ENCODE measurements at regions not wholly inside any gene's neighbourhood (a gene's known extent, or its start where the extent isn't known, plus 50 kb on each side); places are given as distances from the start of the nearest gene placed in this dataset.

GRCh38 chr14:45308745-45309397, 55.9 kb upstream of the MIS18BP1 start:
- no peak overlapping the region for H3K9ac ChIP-seq (replicated peaks in 1 of 4; ENCODE audit: extremely low read depth in 1 of 4, low read depth in 3 of 4, low read length in 3 of 4)
- ChIA-PET CTCF (ENCODE audit: partially characterized antibody) (interaction anchor here (1.7 kb wide), 1 partner anchor 218 kb away, joined by 3 read pairs; no protein-coding TSS in a partner anchor), POLR2A (ENCODE audit: partially characterized antibody) (interaction anchor here (0.6 kb wide), 1 partner anchor 574 kb away, joined by 3 read pairs; no protein-coding TSS in a partner anchor)
- no peak overlapping the region for H2BK120ac ChIP-seq (replicated peaks; ENCODE audit: low read depth, low read length)
- no peak overlapping the region for H2BK15ac ChIP-seq (ENCODE audit: low read length)
- FAIRE-seq (no peak), DNase-seq (ENCODE audit: low read depth in 1 of 2, low spot score in 2 of 2) (no peak)
- peaks cover 0 to 4% (median under 1%) of the 10 kb centered on the region in 4 experiments; a peak in 4 of 7 replicates for H3K27me3 ChIP-seq (replicated peaks in 1 of 4; ENCODE audit: control insufficient read depth in 3 of 4, extremely low read depth in 1 of 4, insufficient read depth in 3 of 4, low read length in 3 of 4)
- no peaks in the 10 kb centered on the region for H3K79me2 ChIP-seq (ENCODE audit: control insufficient read depth in 1 of 2, insufficient read depth in 2 of 2, low read length in 2 of 2)
- no peak overlapping the region for H3K27ac ChIP-seq (ENCODE audit: low read depth, low read length)
- H4K20me1 ChIP-seq (replicated peaks in 1 of 2; ENCODE audit: control insufficient read depth in 1 of 2, insufficient read depth in 2 of 2, low read length in 2 of 2): no peaks in the 10 kb centered on the region
- WGBS, 2 experiments (ENCODE audit: extremely low coverage in 1 of 2, insufficient coverage in 1 of 2, insufficient read length in 1 of 2, insufficient replicate concordance in 2 of 2, low coverage in 1 of 2, low lambda C conversion rate in 2 of 2, missing lambda C conversion rate in 1 of 2): 100% methylated on average over 1 of the region's 1 CpG; no CpG with 5 or more reads in 1 of the 2 experiments
- no peaks in the 10 kb centered on the region for H3K36me3 ChIP-seq (ENCODE audit: control insufficient read depth in 2 of 4, insufficient read depth in 4 of 4, low read length in 3 of 4)
- H2AFZ ChIP-seq (ENCODE audit: low read length): no peak overlapping the region
- H2BK12ac ChIP-seq (ENCODE audit: low read depth, low read length): no peak overlapping the region
- H3K4me1 ChIP-seq (replicated peaks in 1 of 4; ENCODE audit: control insufficient read depth in 3 of 4, insufficient read depth in 4 of 4, low read length in 3 of 4): no peaks in the 10 kb centered on the region
- H3K56ac ChIP-seq (replicated peaks; ENCODE audit: insufficient read length, low read depth, low read length): no peak overlapping the region
- no peaks in the 10 kb centered on the region for H3K23me2 ChIP-seq (ENCODE audit: low read depth, low read length)
- no peak overlapping the region for H4K8ac ChIP-seq (ENCODE audit: extremely low read depth, insufficient read depth, low read length)
- H3K4me3 ChIP-seq (ENCODE audit: extremely low read depth in 1 of 4, insufficient read depth in 2 of 4, low read depth in 3 of 4, low read length in 4 of 4): no peak overlapping the region
- no peak overlapping the region for H3K4ac ChIP-seq (replicated peaks; ENCODE audit: insufficient read length, low read depth, low read length)
- H3K18ac ChIP-seq (ENCODE audit: extremely low read depth, low read length): no peak overlapping the region
- H2BK5ac ChIP-seq (ENCODE audit: low read depth, low read length): no peak overlapping the region
- no peak overlapping the region for H2AK5ac ChIP-seq (ENCODE audit: low read depth, low read length)
- no peaks in the 10 kb centered on the region for H3K79me1 ChIP-seq (ENCODE audit: low read depth, low read length)
- no peak overlapping the region for H3K4me2 ChIP-seq (ENCODE audit: insufficient read depth in 1 of 2, low read depth in 2 of 2, low read length in 2 of 2)
- no peak overlapping the region for H4K91ac ChIP-seq (replicated peaks; ENCODE audit: insufficient read length, low read length)
- H3K14ac ChIP-seq (ENCODE audit: insufficient read length): no peak overlapping the region
- TF ChIP-seq HDAC6 (IDR thresholded peaks at IDR 0.05; ENCODE audit: low read depth, low read length) (no peak), BRCA1 (IDR thresholded peaks at IDR 0.05; ENCODE audit: low read depth, low read length) (no peak)
- H4K5ac ChIP-seq (ENCODE audit: insufficient read length, low read depth, low read length): no peak overlapping the region
- no peaks in the 10 kb centered on the region for H3K9me3 ChIP-seq (ENCODE audit: insufficient read depth in 2 of 2, low read depth in 1 of 2, low read length in 1 of 2)
- no peak overlapping the region for H3K23ac ChIP-seq (ENCODE audit: insufficient read length)
- no peak overlapping the region for H2BK20ac ChIP-seq (ENCODE audit: low read length)

All from H1 (cell line).